ENCODE measurements at regions not wholly inside any gene's neighbourhood (a gene's known extent, or its start where the extent isn't known, plus 50 kb on each side); places are given as distances from the start of the nearest gene placed in this dataset.
"Not testable (repeated sequence)": the region's sequence is repeated elsewhere in the genome, so short reads cannot be mapped to it uniquely, and the experiment has no call there.

- DNase-seq, result no peak
Observed at GRCh38 chr6:28659250-28659566, 133.5 kb downstream of the GPX5 start.

GRCh38 chr6:28661097-28661713 lies 135.5 kb downstream of the GPX5 start:
- no peak for DNase-seq

GRCh38 chr6:28664870-28665396 lies 139.3 kb downstream of the GPX5 start:
- DNase-seq, result no peak

- DNase-seq, result no peak
Observed at GRCh38 chr6:28673417-28673786, 147.7 kb downstream of the GPX5 start.

GRCh38 chr6:28673787-28674671 lies 148.3 kb downstream of the GPX5 start:
- peak; percentile 50 for DNase-seq

GRCh38 chr6:28675600-28675999 lies 149.9 kb downstream of the GPX5 start:
- no peak for DNase-seq

DNA sequence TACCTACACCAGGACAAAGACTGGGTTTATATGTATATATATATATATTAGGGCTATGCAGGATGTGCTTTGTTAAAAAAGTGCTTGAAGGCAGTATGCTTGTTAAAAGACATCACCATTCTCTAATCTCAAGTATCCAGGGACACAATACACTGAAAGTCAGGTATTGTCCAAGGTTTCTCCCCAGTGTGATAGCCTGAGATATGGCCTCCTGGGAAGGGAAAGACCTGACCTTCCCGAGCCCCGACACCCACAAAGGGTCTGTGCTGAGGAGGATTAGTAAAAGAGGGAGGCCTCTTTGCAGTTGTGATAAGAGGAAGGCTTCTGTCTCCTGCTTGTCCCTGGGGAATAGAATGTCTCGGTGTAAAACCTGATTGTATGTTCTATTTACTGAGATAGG lies 156.9 kb downstream of the GPX5 start:
- DNase-seq, result no peak

DNA sequence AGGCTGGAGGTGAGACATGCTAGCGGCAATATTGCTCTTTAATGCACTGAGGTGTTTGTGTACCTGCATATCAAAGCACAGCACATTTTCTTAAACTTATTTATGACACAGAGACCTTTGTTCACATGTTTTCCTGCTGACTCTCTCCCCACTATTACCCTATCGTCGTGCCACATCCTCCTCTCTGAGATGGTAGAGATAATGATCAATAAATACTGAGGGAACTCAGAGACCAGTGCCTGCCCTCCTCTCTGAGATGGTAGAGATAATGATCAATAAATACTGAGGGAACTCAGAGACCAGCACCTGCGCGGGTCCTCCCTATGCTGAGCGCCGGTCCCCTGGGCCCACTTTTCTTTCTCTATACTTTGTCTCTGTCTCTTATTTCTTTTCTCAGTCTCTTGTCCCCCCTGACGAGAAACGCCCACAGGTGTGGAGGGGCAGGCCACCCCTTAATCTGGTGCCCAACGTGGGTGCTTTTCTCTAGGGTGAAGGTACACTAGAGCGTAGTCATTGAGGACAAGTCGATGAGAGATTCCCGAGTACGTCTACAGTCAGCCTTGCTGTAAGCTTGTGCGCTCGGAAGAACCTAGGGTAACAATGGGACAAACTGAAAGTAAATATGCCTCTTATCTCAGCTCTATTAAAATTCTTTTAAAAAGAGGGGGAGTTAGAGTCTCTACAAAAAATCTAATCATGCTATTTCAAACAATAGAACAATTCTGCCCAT lies 157.4 kb downstream of the GPX5 start:
- DNase-seq, result not testable (repeated sequence)

GRCh38 chr6:28683945-28684538 lies 158.4 kb downstream of the GPX5 start:
- DNase-seq, result peak; percentile 55

DNA sequence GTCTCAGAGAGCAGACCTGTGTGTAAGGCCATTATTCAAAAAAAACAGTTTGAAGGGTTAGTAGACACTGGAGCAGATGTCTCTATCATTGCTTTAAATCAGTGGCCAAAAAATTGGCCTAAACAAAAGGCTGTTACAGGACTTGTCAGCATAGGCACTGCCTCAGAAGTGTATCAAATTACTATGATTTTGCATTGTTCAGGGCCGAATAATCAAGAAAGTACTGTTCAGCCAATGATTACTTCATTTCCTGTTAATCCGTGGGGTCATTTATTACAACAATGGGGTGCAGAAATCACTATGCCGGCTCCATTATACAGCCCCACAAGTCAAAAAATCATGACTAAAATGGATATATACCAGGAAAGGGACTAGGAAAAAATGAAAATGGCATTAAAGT lies 160.3 kb downstream of the GPX5 start:
- DNase-seq, result peak; percentile 54

GRCh38 chr6:28686446-28687027 lies 160.9 kb downstream of the GPX5 start:
- peak; percentile 62 for DNase-seq

- not testable (repeated sequence) for DNase-seq
Observed at GRCh38 chr6:28687309-28687981, 161.8 kb downstream of the GPX5 start.

- DNase-seq, result not testable (repeated sequence)
Observed at GRCh38 chr6:28691991-28692390, 166.3 kb downstream of the GPX5 start.

DNA sequence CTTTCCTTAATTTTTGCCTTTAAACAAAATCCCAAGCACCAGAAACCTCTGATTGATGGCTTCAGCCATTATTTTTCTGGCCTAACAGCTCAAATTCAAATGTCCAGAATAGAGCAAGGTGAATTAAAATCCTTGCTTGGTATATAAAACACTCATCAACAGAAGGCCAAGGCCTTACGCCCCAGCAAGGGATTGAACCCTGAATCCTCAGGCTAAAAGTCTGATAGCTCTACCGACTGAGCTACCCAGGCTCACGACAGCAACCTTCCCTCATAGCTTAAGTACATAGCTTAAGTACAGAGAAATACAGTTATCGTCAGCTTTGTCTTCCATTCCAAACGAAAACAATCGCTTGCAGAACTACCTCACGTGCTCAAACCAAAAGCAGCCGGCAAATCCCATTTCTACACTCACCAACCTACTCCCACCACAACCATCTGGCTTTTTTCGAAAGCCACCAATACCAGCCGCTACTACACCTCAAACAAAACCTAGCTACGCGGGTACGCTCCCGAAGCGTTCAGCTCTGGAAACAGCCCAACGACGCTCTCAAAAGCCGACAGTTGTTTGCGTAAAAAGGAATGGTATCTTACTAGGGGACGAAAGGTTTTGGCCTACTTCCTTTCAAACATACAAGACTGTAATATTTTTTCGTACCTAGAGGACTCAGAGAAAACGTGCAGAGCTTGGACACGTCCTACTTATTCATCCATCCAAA lies 167.5 kb downstream of the GPX5 start:
- DNase-seq, result no peak

DNA sequence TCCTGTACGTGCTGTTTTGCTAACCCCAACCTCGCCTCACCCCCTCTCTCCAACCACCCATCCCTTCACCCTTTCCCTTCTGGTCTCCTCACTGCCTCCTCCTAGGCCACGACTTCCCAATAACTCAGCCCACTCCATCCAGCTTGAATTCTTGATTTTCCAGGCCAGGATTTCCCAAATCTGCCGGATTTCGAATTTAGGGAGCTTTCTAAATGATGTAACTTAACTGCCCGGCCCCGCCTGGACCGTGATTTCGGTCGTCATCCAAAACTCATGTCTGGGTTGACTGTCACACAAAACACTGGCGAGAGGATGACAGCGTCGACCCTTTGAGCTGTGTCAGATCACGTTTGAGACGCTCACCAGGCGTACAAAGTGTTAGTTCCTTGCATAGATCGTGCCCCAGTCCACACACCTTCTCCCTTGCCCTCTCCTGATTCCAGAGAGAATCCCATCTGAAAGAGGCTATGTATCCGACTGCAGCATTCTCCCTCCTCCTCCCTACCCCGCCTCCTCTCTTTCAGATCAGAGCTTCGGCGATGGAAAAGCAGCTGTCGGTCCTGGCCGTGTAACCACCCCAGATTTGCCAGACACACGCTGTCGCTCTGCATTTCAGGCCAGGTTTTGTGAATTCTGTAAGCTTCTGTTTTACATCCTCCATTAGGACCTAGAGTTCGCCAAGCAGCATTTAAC lies 168.2 kb downstream of the GPX5 start:
- DNase-seq, result peak; percentile 2

DNA sequence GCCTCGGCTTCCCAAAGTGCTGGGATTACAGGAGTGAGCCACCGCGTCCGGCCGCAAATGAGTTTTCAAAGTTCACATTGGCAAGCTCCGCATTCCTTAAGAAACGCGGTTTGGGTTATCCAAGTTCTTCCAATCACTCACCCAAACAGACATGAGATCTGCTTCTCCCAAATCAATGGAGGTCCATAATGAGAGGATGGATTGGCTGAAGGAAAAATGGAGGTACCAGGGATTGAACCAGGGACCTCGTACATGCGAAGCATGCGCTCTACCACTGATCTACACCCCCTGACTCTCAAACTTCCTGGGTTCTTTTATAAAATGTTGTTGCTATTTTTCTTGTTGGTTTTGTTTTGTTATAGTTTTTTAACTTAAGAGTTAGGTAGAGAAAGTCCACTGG lies 170.0 kb downstream of the GPX5 start:
- DNase-seq, result peak; percentile 56

DNA sequence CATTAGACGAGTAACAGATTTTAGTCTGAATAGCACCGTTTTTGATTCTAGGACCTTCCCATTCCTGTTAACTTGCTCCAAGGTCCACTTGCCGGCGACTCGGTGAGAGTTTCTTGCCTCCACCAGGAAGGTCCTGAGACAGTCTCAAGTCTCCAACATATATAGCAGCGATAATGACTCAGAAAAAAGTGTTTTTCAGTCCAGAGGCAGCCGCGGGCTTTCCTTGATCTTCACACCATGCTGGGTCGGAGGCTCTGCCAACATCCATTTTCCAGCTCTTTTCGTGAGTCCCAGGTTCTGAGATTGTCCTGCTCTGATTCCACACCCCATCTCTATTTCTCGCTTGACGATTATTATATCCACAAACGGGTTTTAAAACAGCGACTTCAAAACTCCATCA lies 170.5 kb downstream of the GPX5 start:
- peak; percentile 25 for DNase-seq

- DNase-seq, result peak; percentile 3
Observed at GRCh38 chr6:28696682-28697081, 171.0 kb downstream of the GPX5 start.

DNA sequence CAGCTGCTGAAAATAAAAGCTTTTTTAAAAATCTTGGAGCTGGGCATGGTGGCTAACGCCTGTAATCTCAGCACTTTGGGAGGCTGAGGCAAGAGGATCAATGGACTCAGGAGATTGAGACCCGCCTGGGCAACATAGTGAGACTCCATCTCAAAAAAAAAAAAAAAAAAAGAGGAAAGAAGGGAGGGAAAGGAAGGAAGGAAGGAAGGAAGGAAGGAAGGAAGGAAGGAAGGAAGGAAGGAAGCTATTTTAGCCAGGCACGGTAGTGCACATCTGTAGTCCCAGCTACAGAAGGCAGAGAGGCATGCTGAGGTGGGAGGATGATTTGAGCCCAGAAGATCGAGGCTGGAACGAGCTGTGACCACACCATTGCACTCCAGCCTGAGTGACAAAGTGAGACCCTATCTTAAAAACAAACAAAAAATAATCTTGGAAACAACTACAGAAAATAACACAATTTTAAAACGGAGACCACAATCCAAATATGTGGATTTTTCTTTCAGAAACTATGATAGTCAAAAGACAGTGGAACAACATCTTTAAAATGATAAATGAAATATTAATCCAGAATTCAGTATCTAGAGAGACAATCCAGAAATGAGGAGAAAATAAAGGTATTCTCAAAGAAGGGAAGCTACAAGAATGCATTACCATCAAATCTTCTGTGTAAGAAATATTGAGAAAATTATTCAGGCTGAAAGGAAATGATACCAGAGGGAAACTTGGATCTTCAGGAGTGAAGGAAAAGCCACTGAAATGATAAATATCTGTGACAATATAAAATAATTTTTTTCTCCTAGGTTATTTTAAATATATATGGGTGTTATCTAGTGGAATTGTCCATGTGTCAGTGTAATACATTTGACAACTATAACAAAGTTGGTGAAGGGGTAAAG lies 182.0 kb downstream of the GPX5 start:
- DNase-seq, result no peak
